T-cell (primary cell): ENCODE measurements at regions not wholly inside any gene's neighbourhood (a gene's known extent, or its start where the extent isn't known, plus 50 kb on each side); places are given as distances from the start of the nearest gene placed in this dataset.
"Not testable (repeated sequence)": the region's sequence is repeated elsewhere in the genome, so short reads cannot be mapped to it uniquely, and the experiment has no call there.

Experiments used
- ATAC-seq, 4 experiments: fragments of 200-7000 bp in 3 of 4; fragments of 150-1000 bp in 1 of 4; cut with Tn5 transposase; replicated peaks in 1 of 4; 1 replicate in 3 of 4; 2 replicates in 1 of 4; pipeline ENCODE4 v1.10.0; 2021; ENCODE audit warnings: moderate library complexity in 3 of 4, mild to moderate bottlenecking in 2 of 4, moderate number of reproducible peaks in 1 of 4
- CTCF ChIA-PET, 2 donors: fragments of 300-600 bp; sonication (Branson Sonifier 250); formaldehyde crosslinking; loops; one replicate each; lab custom pipeline; 2022; ENCODE audit warnings: antibody characterized with exemption in 2 of 2; lab: Charles Lee
- POLR2A ChIA-PET, 2 donors: fragments of 300-600 bp; sonication (Branson Sonifier 250); formaldehyde crosslinking; loops; one replicate each; lab custom pipeline; 2022; ENCODE audit warnings: antibody characterized with exemption in 2 of 2; lab: Charles Lee
- DNase-seq, 35 experiments: peaks; one replicate each; pipeline versions ENCODE4 v3.0.0 to v3.0.0-alpha.2; 2013 to 2023
- H3K27ac ChIP-seq: one replicate; pipeline ENCODE4 v1.5.1; 2013; ENCODE audit warnings: low read length
- H3K27me3 ChIP-seq, 2 experiments: replicated peaks in 1 of 2; 1 replicate in 1 of 2; 2 replicates in 1 of 2; pipeline versions ENCODE4 v1.6.1 to v1.7.0; 2013; ENCODE audit warnings: low read length in 1 of 2, mixed read lengths in 1 of 2; ENCODE audit not compliant: control insufficient read depth in 2 of 2, insufficient read depth in 2 of 2; ENCODE audit errors: extremely low read depth in 1 of 2
- H3K36me3 ChIP-seq, 2 donors: 1 replicate in 1 of 2; 2 replicates in 1 of 2; pipeline versions ENCODE4 v1.6.1 to v1.7.0; 2013; ENCODE audit warnings: low read length in 1 of 2; ENCODE audit not compliant: control insufficient read depth in 2 of 2, insufficient read depth in 1 of 2; ENCODE audit errors: extremely low read depth in 1 of 2
- H3K4me1 ChIP-seq, 2 experiments: 1 replicate in 1 of 2; 2 replicates in 1 of 2; pipeline versions ENCODE4 v1.6.1 to v1.7.0; 2013; ENCODE audit warnings: low read length in 2 of 2, mixed read lengths in 1 of 2; ENCODE audit not compliant: insufficient read depth in 2 of 2, control insufficient read depth in 1 of 2; ENCODE audit errors: extremely low read depth in 1 of 2
- H3K4me3 ChIP-seq, 2 donors: 1 replicate in 1 of 2; 2 replicates in 1 of 2; pipeline versions ENCODE4 v1.5.1 to v1.7.0; 2013; ENCODE audit warnings: mild to moderate bottlenecking in 2 of 2, low read length in 1 of 2, moderate library complexity in 1 of 2; ENCODE audit not compliant: control insufficient read depth in 1 of 2; ENCODE audit errors: extremely low read depth in 1 of 2
- H3K9me3 ChIP-seq: 2 replicates; pipeline ENCODE4 v1.7.0; 2013
- H3K27ac Mint-ChIP-seq, 2 donors: one replicate each; pipeline ENCODE4 v1.8.0; 2020 to 2021; ENCODE audit warnings: mild to moderate bottlenecking in 2 of 2, mixed read lengths in 2 of 2
- H3K27me3 Mint-ChIP-seq, 2 donors: one replicate each; pipeline ENCODE4 v1.8.0; 2021 to 2022; ENCODE audit warnings: mixed read lengths in 2 of 2
- H3K36me3 Mint-ChIP-seq: one replicate; pipeline ENCODE4 v1.8.0; 2021; ENCODE audit warnings: mixed read lengths
- H3K4me1 Mint-ChIP-seq, 3 donors: one replicate each; pipeline ENCODE4 v1.8.0; 2020 to 2022; ENCODE audit warnings: mixed read lengths in 3 of 3, mild to moderate bottlenecking in 1 of 3
- H3K4me3 Mint-ChIP-seq, 3 donors: one replicate each; pipeline ENCODE4 v1.8.0; 2020 to 2022; ENCODE audit warnings: mild to moderate bottlenecking in 3 of 3, mixed read lengths in 3 of 3, moderate library complexity in 3 of 3
- H3K9me3 Mint-ChIP-seq, 3 donors: one replicate each; pipeline ENCODE4 v1.8.0; 2020 to 2022; ENCODE audit warnings: mixed read lengths in 3 of 3
- WGBS: methylation state at CpG from one replicate; pipeline ENCODE4 v1.1.5; 2013; ENCODE audit warnings: missing lambda C conversion rate; ENCODE audit not compliant: insufficient coverage; 5-methylcytosine and 5-hydroxymethylcytosine counted together

- no peak overlapping the region for H3K27ac ChIP-seq
- H3K9me3 Mint-ChIP-seq, result peaks cover 0 to 12% (median 0%) of the 10 kb centered on the region in 3 donors
- ATAC-seq, result no peak
- no peak for DNase-seq
- H3K27me3 Mint-ChIP-seq, result no peaks in the 10 kb centered on the region
- H3K27me3 ChIP-seq, result no peaks in the 10 kb centered on the region
- H3K9me3 ChIP-seq, result no peaks in the 10 kb centered on the region
- no peaks in the 10 kb centered on the region for H3K4me1 ChIP-seq
- no peaks in the 10 kb centered on the region for H3K4me1 Mint-ChIP-seq
- ChIA-PET POLR2A (interaction anchor here in 1 of 2 donors (0.6 kb wide), 1 partner anchor 811 kb away, joined by 3 read pairs; no protein-coding TSS in a partner anchor), CTCF (no interaction called here)
- WGBS, result 83% methylated on average over 1 of the region's 1 CpG
- no peak overlapping the region for H3K27ac Mint-ChIP-seq
- H3K36me3 Mint-ChIP-seq, result no peaks in the 10 kb centered on the region
- no peak overlapping the region for H3K4me3 ChIP-seq
- no peaks in the 10 kb centered on the region for H3K36me3 ChIP-seq
- H3K4me3 Mint-ChIP-seq, result no peak overlapping the region
These were observed 112.4 kb downstream of the KBTBD2 start for GRCh38 chr7:32779167-32779566.

- ATAC-seq, H3K4me1 Mint-ChIP-seq, H3K36me3 Mint-ChIP-seq, H3K27ac Mint-ChIP-seq, H3K9me3 Mint-ChIP-seq, H3K4me1 ChIP-seq, H3K4me3 ChIP-seq, H3K9me3 ChIP-seq, H3K36me3 ChIP-seq, DNase-seq, H3K4me3 Mint-ChIP-seq, POLR2A ChIA-PET, H3K27ac ChIP-seq, H3K27me3 ChIP-seq: not testable (repeated sequence)
- no CpG with 5 or more reads among the region's 4 CpGs for WGBS
- H3K27me3 Mint-ChIP-seq, result peaks cover 11 to 12% of the 10 kb centered on the region in 2 donors
- CTCF ChIA-PET, result interaction anchor here in 1 of 2 donors (0.6 kb wide), 1 partner anchor 235 kb away, joined by 3 read pairs; no protein-coding TSS in a partner anchor
These were observed 114.4 kb downstream of the KBTBD2 start for GRCh38 chr7:32777041-32777666.

GRCh38 chr7:32776318-32776717, 115.2 kb downstream of the KBTBD2 start:
- POLR2A ChIA-PET, H3K4me3 ChIP-seq: not testable (repeated sequence)

DNA sequence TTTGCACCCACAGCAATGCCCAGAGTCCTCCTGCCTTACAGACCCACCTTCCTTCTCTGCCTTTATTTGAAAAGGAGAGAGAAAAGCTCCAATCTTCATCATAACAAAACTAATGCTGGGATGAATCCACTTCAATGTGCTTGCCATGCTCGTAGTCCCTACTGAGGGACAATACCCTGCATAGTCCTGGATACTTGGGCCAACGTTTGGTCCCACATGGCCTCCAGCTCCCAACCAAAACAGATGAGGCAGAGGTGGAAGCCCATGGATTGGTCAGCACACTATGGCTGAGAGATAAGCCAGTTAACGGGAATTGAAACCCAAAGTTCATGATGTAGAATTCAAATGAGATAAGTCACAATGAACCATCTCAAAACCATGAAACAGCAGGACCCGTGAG, 115.8 kb downstream of the KBTBD2 start:
- POLR2A ChIA-PET, H3K27ac ChIP-seq, H3K4me1 Mint-ChIP-seq, CTCF ChIA-PET, H3K4me3 Mint-ChIP-seq, ATAC-seq, H3K27me3 ChIP-seq, H3K9me3 ChIP-seq, H3K36me3 Mint-ChIP-seq, H3K4me3 ChIP-seq, H3K27ac Mint-ChIP-seq, H3K36me3 ChIP-seq, DNase-seq, H3K9me3 Mint-ChIP-seq, H3K4me1 ChIP-seq: not testable (repeated sequence)
- H3K27me3 Mint-ChIP-seq, result peaks cover 16 to 23% of the 10 kb centered on the region in 2 donors
- 67% methylated on average over 1 of the region's 4 CpGs for WGBS

More at GRCh38 chr7:32776318-32776717, 115.2 kb downstream of the KBTBD2 start:
- H3K27me3 Mint-ChIP-seq, result peaks cover 14 to 19% of the 10 kb centered on the region in 2 donors
- H3K9me3 Mint-ChIP-seq, H3K9me3 ChIP-seq, H3K4me1 Mint-ChIP-seq, H3K27ac Mint-ChIP-seq, DNase-seq, H3K4me3 Mint-ChIP-seq, H3K36me3 Mint-ChIP-seq, H3K36me3 ChIP-seq, H3K4me1 ChIP-seq, CTCF ChIA-PET, H3K27ac ChIP-seq, H3K27me3 ChIP-seq, ATAC-seq: not testable (repeated sequence)
- WGBS, result no CpG with 5 or more reads among the region's 3 CpGs

DNA sequence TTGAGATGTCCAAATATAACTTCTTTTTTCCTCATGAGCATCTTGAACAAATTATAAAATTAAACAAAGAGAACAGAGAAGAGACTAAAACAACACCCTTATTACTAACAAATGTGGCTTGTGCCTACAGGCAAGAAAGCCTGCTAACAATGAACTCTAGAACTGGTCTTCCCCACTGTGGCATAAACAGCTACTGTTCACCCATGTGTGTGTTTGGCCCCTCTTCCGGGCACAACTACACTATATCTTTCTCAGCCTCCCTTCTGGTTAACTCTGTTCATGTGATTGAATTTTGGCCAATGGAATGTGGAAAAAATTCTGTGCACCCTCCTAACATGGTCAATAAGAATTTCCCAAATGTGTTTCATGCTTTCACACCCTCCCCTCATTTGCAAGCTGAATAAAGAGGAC, 117.0 kb downstream of the KBTBD2 start:
- no peak overlapping the region for H3K27ac Mint-ChIP-seq
- no peaks in the 10 kb centered on the region for H3K36me3 Mint-ChIP-seq
- H3K27ac ChIP-seq, result no peak overlapping the region
- DNase-seq, result no peak
- no peaks in the 10 kb centered on the region for H3K4me1 Mint-ChIP-seq
- ChIA-PET POLR2A (no interaction called here), CTCF (no interaction called here)
- ATAC-seq, result no peak
- H3K9me3 Mint-ChIP-seq, result no peaks in the 10 kb centered on the region
- no peaks in the 10 kb centered on the region for H3K36me3 ChIP-seq
- no peak overlapping the region for H3K4me3 Mint-ChIP-seq
- H3K27me3 ChIP-seq, result no peaks in the 10 kb centered on the region
- H3K4me3 ChIP-seq, result no peak overlapping the region
- H3K27me3 Mint-ChIP-seq, result peaks cover 16 to 23% of the 10 kb centered on the region in 2 donors
- no peaks in the 10 kb centered on the region for H3K4me1 ChIP-seq
- WGBS, result no CpG with 5 or more reads among the region's 1 CpG
- H3K9me3 ChIP-seq, result no peaks in the 10 kb centered on the region

- peaks cover 30 to 42% of the 10 kb centered on the region in 2 donors for H3K27me3 Mint-ChIP-seq
- H3K4me1 ChIP-seq, H3K27ac ChIP-seq: not testable (repeated sequence)
These were observed 122.6 kb downstream of the KBTBD2 start for GRCh38 chr7:32768866-32769510.

More at GRCh38 chr7:32768866-32769510, 122.6 kb downstream of the KBTBD2 start:
- H3K9me3 ChIP-seq, H3K27ac Mint-ChIP-seq, H3K36me3 Mint-ChIP-seq, H3K36me3 ChIP-seq, POLR2A ChIA-PET, DNase-seq, H3K9me3 Mint-ChIP-seq, H3K4me3 Mint-ChIP-seq, H3K27me3 ChIP-seq, H3K4me3 ChIP-seq, H3K4me1 Mint-ChIP-seq, ATAC-seq, CTCF ChIA-PET: not testable (repeated sequence)
- WGBS, result 40% methylated on average over 2 of the region's 3 CpGs
